ENCODE measurements at regions not wholly inside any gene's neighbourhood (a gene's known extent, or its start where the extent isn't known, plus 50 kb on each side); places are given as distances from the start of the nearest gene placed in this dataset.
"Not testable (repeated sequence)": the region's sequence is repeated elsewhere in the genome, so short reads cannot be mapped to it uniquely, and the experiment has no call there.

GRCh38 chr7:138214926-138215325, 138.7 kb downstream of the AKR1D1 start:
- Histone ChIP-seq H3K27me3 (ENCODE audit: control insufficient read depth in 3 of 3, insufficient read depth in 3 of 3, low read depth in 1 of 3, low read length in 3 of 3) (no peaks in the 10 kb centered on the region), H3K4me2 (ENCODE audit: insufficient read depth, low read length, poor library complexity, severe bottlenecking) (no peak overlapping the region), H3K14ac (ENCODE audit: low read length) (no peak overlapping the region), H4K8ac (ENCODE audit: low read depth, low read length) (no peak overlapping the region), H3K18ac (ENCODE audit: low read length) (no peak overlapping the region), H2AK5ac (ENCODE audit: low read depth, low read length) (no peak overlapping the region), H3K4ac (ENCODE audit: low read length) (no peak overlapping the region), H2BK120ac (ENCODE audit: low read depth, low read length) (no peak overlapping the region), H3K79me1 (ENCODE audit: low read depth, low read length) (no peaks in the 10 kb centered on the region), H2BK12ac (ENCODE audit: low read length) (no peak overlapping the region), H3K4me1 (ENCODE audit: control insufficient read depth in 2 of 2, insufficient read depth in 1 of 2, low read depth in 1 of 2, low read length in 2 of 2) (no peaks in the 10 kb centered on the region), H3K36me3 (replicated peaks in 1 of 2; ENCODE audit: control insufficient read depth in 2 of 2, insufficient read depth in 2 of 2, low read length in 2 of 2) (no peaks in the 10 kb centered on the region), H3K27ac (replicated peaks; ENCODE audit: low read length) (no peak overlapping the region), H2AFZ (ENCODE audit: low read length) (no peak overlapping the region), H3K4me3 (ENCODE audit: low read length in 2 of 2) (no peak overlapping the region), H2BK5ac (ENCODE audit: low read length) (no peak overlapping the region), H2BK15ac (ENCODE audit: low read length) (no peak overlapping the region), H4K91ac (ENCODE audit: low read depth, low read length, poor library complexity) (no peak overlapping the region), H3K9me3 (replicated peaks in 1 of 2; ENCODE audit: control insufficient read depth in 2 of 2, insufficient read depth in 1 of 2, low read depth in 1 of 2, low read length in 2 of 2) (peaks cover 4 to 28% of the 10 kb centered on the region in 2 donors), H3K23ac (ENCODE audit: low read depth, low read length, poor library complexity) (no peak overlapping the region), H3K9ac (ENCODE audit: low read depth, low read length, poor library complexity) (no peak overlapping the region)
- no peak for DNase-seq (ENCODE audit: low spot score)
- no CpG with 5 or more reads among the region's 4 CpGs for WGBS, 2 donors (ENCODE audit: extremely low coverage in 2 of 2, insufficient read length in 2 of 2, insufficient replicate concordance in 1 of 2)

- H2AFZ ChIP-seq (ENCODE audit: low read length); DNase-seq (ENCODE audit: low spot score); H3K23ac ChIP-seq (ENCODE audit: low read depth, low read length, poor library complexity); H3K4me2 ChIP-seq (ENCODE audit: insufficient read depth, low read length, poor library complexity, severe bottlenecking); H3K79me1 ChIP-seq (ENCODE audit: low read depth, low read length); H2AK5ac ChIP-seq (ENCODE audit: low read depth, low read length); H2BK15ac ChIP-seq (ENCODE audit: low read length); H3K4me3 ChIP-seq (ENCODE audit: low read length in 2 of 2); H2BK120ac ChIP-seq (ENCODE audit: low read depth, low read length); H4K91ac ChIP-seq (ENCODE audit: low read depth, low read length, poor library complexity); H2BK12ac ChIP-seq (ENCODE audit: low read length); H3K27ac ChIP-seq (replicated peaks; ENCODE audit: low read length); H3K27me3 ChIP-seq (ENCODE audit: control insufficient read depth in 3 of 3, insufficient read depth in 3 of 3, low read depth in 1 of 3, low read length in 3 of 3); H2BK5ac ChIP-seq (ENCODE audit: low read length); H3K9ac ChIP-seq (ENCODE audit: low read depth, low read length, poor library complexity); H3K18ac ChIP-seq (ENCODE audit: low read length); H3K36me3 ChIP-seq (replicated peaks in 1 of 2; ENCODE audit: control insufficient read depth in 2 of 2, insufficient read depth in 2 of 2, low read length in 2 of 2); H4K8ac ChIP-seq (ENCODE audit: low read depth, low read length); H3K14ac ChIP-seq (ENCODE audit: low read length); H3K4me1 ChIP-seq (ENCODE audit: control insufficient read depth in 2 of 2, insufficient read depth in 1 of 2, low read depth in 1 of 2, low read length in 2 of 2); H3K4ac ChIP-seq (ENCODE audit: low read length): not testable (repeated sequence)
- peaks cover 18 to 63% of the 10 kb centered on the region in 2 donors for H3K9me3 ChIP-seq (replicated peaks in 1 of 2; ENCODE audit: control insufficient read depth in 2 of 2, insufficient read depth in 1 of 2, low read depth in 1 of 2, low read length in 2 of 2)
- no CpG with 5 or more reads among the region's 3 CpGs for WGBS, 2 donors (ENCODE audit: extremely low coverage in 2 of 2, insufficient read length in 2 of 2, insufficient replicate concordance in 1 of 2)
Measured at GRCh38 chr7:138220321-138220720, 144.1 kb downstream of the AKR1D1 start.

- not testable (repeated sequence) for H3K4me1 ChIP-seq (ENCODE audit: control insufficient read depth in 2 of 2, insufficient read depth in 1 of 2, low read depth in 1 of 2, low read length in 2 of 2); H3K36me3 ChIP-seq (replicated peaks in 1 of 2; ENCODE audit: control insufficient read depth in 2 of 2, insufficient read depth in 2 of 2, low read length in 2 of 2); H3K9ac ChIP-seq (ENCODE audit: low read depth, low read length, poor library complexity); H2BK12ac ChIP-seq (ENCODE audit: low read length); H3K4me3 ChIP-seq (ENCODE audit: low read length in 2 of 2); H3K79me1 ChIP-seq (ENCODE audit: low read depth, low read length); H3K18ac ChIP-seq (ENCODE audit: low read length); H2BK15ac ChIP-seq (ENCODE audit: low read length); H2AK5ac ChIP-seq (ENCODE audit: low read depth, low read length); H3K4me2 ChIP-seq (ENCODE audit: insufficient read depth, low read length, poor library complexity, severe bottlenecking); H3K23ac ChIP-seq (ENCODE audit: low read depth, low read length, poor library complexity); H2BK120ac ChIP-seq (ENCODE audit: low read depth, low read length); H3K4ac ChIP-seq (ENCODE audit: low read length); H4K91ac ChIP-seq (ENCODE audit: low read depth, low read length, poor library complexity); H3K27me3 ChIP-seq (ENCODE audit: control insufficient read depth in 3 of 3, insufficient read depth in 3 of 3, low read depth in 1 of 3, low read length in 3 of 3); H3K14ac ChIP-seq (ENCODE audit: low read length); DNase-seq (ENCODE audit: low spot score); H4K8ac ChIP-seq (ENCODE audit: low read depth, low read length); H2BK5ac ChIP-seq (ENCODE audit: low read length)
- Histone ChIP-seq H2AFZ (ENCODE audit: low read length) (peak overlapping the region; percentile 69), H3K27ac (replicated peaks; ENCODE audit: low read length) (peak overlapping the region; percentile 85), H3K9me3 (replicated peaks in 1 of 2; ENCODE audit: control insufficient read depth in 2 of 2, insufficient read depth in 1 of 2, low read depth in 1 of 2, low read length in 2 of 2) (peaks cover 18 to 62% of the 10 kb centered on the region in 2 donors)
- no CpG with 5 or more reads among the region's 4 CpGs for WGBS, 2 donors (ENCODE audit: extremely low coverage in 2 of 2, insufficient read length in 2 of 2, insufficient replicate concordance in 1 of 2)
Measured at GRCh38 chr7:138221388-138221787, 145.1 kb downstream of the AKR1D1 start.

- H2AK5ac ChIP-seq (ENCODE audit: low read depth, low read length): no peak overlapping the region
- H3K18ac ChIP-seq (ENCODE audit: low read length): no peak overlapping the region
- H3K27ac ChIP-seq (replicated peaks; ENCODE audit: low read length): peak overlapping the region; percentile 28
- H2AFZ ChIP-seq (ENCODE audit: low read length): no peak overlapping the region
- H2BK15ac ChIP-seq (ENCODE audit: low read length): no peak overlapping the region
- no peak overlapping the region for H3K4me3 ChIP-seq (ENCODE audit: low read length in 2 of 2)
- no peak overlapping the region for H3K23ac ChIP-seq (ENCODE audit: low read depth, low read length, poor library complexity)
- peaks cover 2 to 9% of the 10 kb centered on the region in 2 donors for H3K4me1 ChIP-seq (ENCODE audit: control insufficient read depth in 2 of 2, insufficient read depth in 1 of 2, low read depth in 1 of 2, low read length in 2 of 2)
- no peak overlapping the region for H4K91ac ChIP-seq (ENCODE audit: low read depth, low read length, poor library complexity)
- no peaks in the 10 kb centered on the region for H3K36me3 ChIP-seq (replicated peaks in 1 of 2; ENCODE audit: control insufficient read depth in 2 of 2, insufficient read depth in 2 of 2, low read length in 2 of 2)
- H3K79me1 ChIP-seq (ENCODE audit: low read depth, low read length): no peaks in the 10 kb centered on the region
- H3K4me2 ChIP-seq (ENCODE audit: insufficient read depth, low read length, poor library complexity, severe bottlenecking): no peak overlapping the region
- H2BK120ac ChIP-seq (ENCODE audit: low read depth, low read length): no peak overlapping the region
- H3K4ac ChIP-seq (ENCODE audit: low read length): no peak overlapping the region
- H3K9me3 ChIP-seq (replicated peaks in 1 of 2; ENCODE audit: control insufficient read depth in 2 of 2, insufficient read depth in 1 of 2, low read depth in 1 of 2, low read length in 2 of 2): peaks cover 16 to 53% of the 10 kb centered on the region in 2 donors
- no peak overlapping the region for H2BK5ac ChIP-seq (ENCODE audit: low read length)
- no peak for DNase-seq (ENCODE audit: low spot score)
- H2BK12ac ChIP-seq (ENCODE audit: low read length): no peak overlapping the region
- no peak overlapping the region for H3K9ac ChIP-seq (ENCODE audit: low read depth, low read length, poor library complexity)
- no peak overlapping the region for H3K14ac ChIP-seq (ENCODE audit: low read length)
- no peaks in the 10 kb centered on the region for H3K27me3 ChIP-seq (ENCODE audit: control insufficient read depth in 3 of 3, insufficient read depth in 3 of 3, low read depth in 1 of 3, low read length in 3 of 3)
- no peak overlapping the region for H4K8ac ChIP-seq (ENCODE audit: low read depth, low read length)
- WGBS, 2 donors (ENCODE audit: extremely low coverage in 2 of 2, insufficient read length in 2 of 2, insufficient replicate concordance in 1 of 2): no CpG with 5 or more reads among the region's 2 CpGs
Measured at GRCh38 chr7:138223402-138223879, 147.2 kb downstream of the AKR1D1 start.

All from neuronal stem cell (in vitro differentiated cells).